Liver (tissue), 8 donors: ENCODE measurements at regions not wholly inside any gene's neighbourhood (a gene's known extent, or its start where the extent isn't known, plus 50 kb on each side); places are given as distances from the start of the nearest gene placed in this dataset.

Source experiments
- DNase-seq: peaks from one replicate; pipeline ENCODE4 v3.0.0-alpha.2; 2017; ENCODE audit warnings: low spot score
- H3K27ac ChIP-seq, 2 donors: one replicate each; pipeline ENCODE4 v1.7.0; 2013; ENCODE audit warnings: inconsistent platforms in 2 of 2, low read length in 2 of 2, control low read depth in 1 of 2, low read depth in 1 of 2, mild to moderate bottlenecking in 1 of 2
- H3K27me3 ChIP-seq, 4 donors: one replicate each; pipeline versions ENCODE4 v1.6.1 to v1.7.0; 2013; ENCODE audit warnings: low read length in 3 of 4, inconsistent platforms in 1 of 4, mild to moderate bottlenecking in 1 of 4, moderate library complexity in 1 of 4; ENCODE audit not compliant: control insufficient read depth in 4 of 4, insufficient read depth in 4 of 4
- H3K36me3 ChIP-seq, 4 donors: one replicate each; pipeline versions ENCODE4 v1.6.1 to v1.7.0; 2013; ENCODE audit warnings: low read length in 3 of 4, mild to moderate bottlenecking in 3 of 4, low read depth in 1 of 4, moderate library complexity in 1 of 4; ENCODE audit not compliant: control insufficient read depth in 4 of 4, insufficient read depth in 3 of 4
- H3K4me1 ChIP-seq, 4 donors: one replicate each; pipeline versions ENCODE4 v1.6.1 to v1.7.0; 2013; ENCODE audit warnings: low read length in 3 of 4, mild to moderate bottlenecking in 3 of 4, moderate library complexity in 1 of 4; ENCODE audit not compliant: control insufficient read depth in 4 of 4, insufficient read depth in 4 of 4
- H3K4me3 ChIP-seq, 3 donors: one replicate each; pipeline versions ENCODE4 v1.6.1 to v1.7.0; 2013; ENCODE audit warnings: low read length in 3 of 3, control low read depth in 1 of 3, low read depth in 1 of 3, mild to moderate bottlenecking in 1 of 3
- H3K9ac ChIP-seq, 2 donors: one replicate each; pipeline ENCODE4 v1.7.0; 2013; ENCODE audit warnings: low read length in 2 of 2, mild to moderate bottlenecking in 2 of 2, moderate library complexity in 2 of 2, control low read depth in 1 of 2, low read depth in 1 of 2
- H3K9me3 ChIP-seq, 4 donors: one replicate each; pipeline versions ENCODE4 v1.6.1 to v1.7.0; 2013; ENCODE audit warnings: low read length in 3 of 4; ENCODE audit not compliant: control insufficient read depth in 4 of 4
- ATF3 ChIP-seq: IDR thresholded peaks from 2 replicates; pipeline ENCODE4 v1.6.1; 2016; ENCODE audit warnings: antibody characterized with exemption
- CTCF ChIP-seq: fragments of 150-350 bp; IDR thresholded peaks from 2 replicates; pipeline ENCODE4 v1.5.1; 2017; ENCODE audit warnings: improper control_type of control experiment, low read depth, low read length; ENCODE audit not compliant: missing input control
- EGR1 ChIP-seq, 2 donors: IDR thresholded peaks; 2 replicates each; pipeline ENCODE4 v1.6.1; 2016 to 2018; ENCODE audit warnings: antibody characterized with exemption in 2 of 2, low read depth in 2 of 2
- FOXA1 ChIP-seq: IDR thresholded peaks from 2 replicates; pipeline ENCODE4 v1.6.1; 2016; ENCODE audit warnings: antibody characterized with exemption
- FOXA2 ChIP-seq: IDR thresholded peaks from 2 replicates; pipeline ENCODE4 v1.6.1; 2016; ENCODE audit warnings: antibody characterized with exemption
- GABPA ChIP-seq, 2 donors: IDR thresholded peaks in 1 of 2; conservative IDR thresholded peaks in 1 of 2; 2 replicates each; pipeline ENCODE4 v1.6.1; 2016; ENCODE audit warnings: antibody characterized with exemption in 2 of 2, mild to moderate bottlenecking in 1 of 2, moderate library complexity in 1 of 2
- HNF4A ChIP-seq, 2 donors: conservative IDR thresholded peaks; 2 replicates each; pipeline ENCODE4 v1.6.1; 2016; ENCODE audit warnings: antibody characterized with exemption in 2 of 2, mild to moderate bottlenecking in 2 of 2
- HNF4G ChIP-seq: IDR thresholded peaks from 2 replicates; pipeline ENCODE4 v1.6.1; 2016; ENCODE audit warnings: antibody characterized with exemption
- JUND ChIP-seq, 2 donors: IDR thresholded peaks; 2 replicates each; pipeline ENCODE4 v1.6.1; 2016; ENCODE audit warnings: antibody characterized with exemption in 2 of 2
- MAX ChIP-seq: IDR thresholded peaks from 2 replicates; pipeline ENCODE4 v1.6.1; 2016; ENCODE audit warnings: antibody characterized with exemption
- RAD21 ChIP-seq, 2 donors: IDR thresholded peaks; 2 replicates each; pipeline ENCODE4 v1.6.1; 2016; ENCODE audit warnings: antibody characterized with exemption in 2 of 2, mild to moderate bottlenecking in 2 of 2
- REST ChIP-seq: IDR thresholded peaks from 2 replicates; pipeline ENCODE4 v1.6.1; 2016; ENCODE audit warnings: antibody characterized with exemption, mild to moderate bottlenecking
- RXRA ChIP-seq, 2 donors: IDR thresholded peaks; 2 replicates each; pipeline ENCODE4 v1.6.1; 2017 to 2018; ENCODE audit warnings: antibody characterized with exemption in 2 of 2, mild to moderate bottlenecking in 1 of 2
- SP1 ChIP-seq: IDR thresholded peaks from 2 replicates; pipeline ENCODE4 v1.6.1; 2018; ENCODE audit warnings: antibody characterized with exemption, mild to moderate bottlenecking
- TAF1 ChIP-seq: conservative IDR thresholded peaks from 2 replicates; pipeline ENCODE4 v1.6.1; 2016; ENCODE audit warnings: antibody characterized with exemption, mild to moderate bottlenecking
- ZBTB33 ChIP-seq: IDR thresholded peaks from 2 replicates; pipeline ENCODE4 v1.6.1; 2016; ENCODE audit warnings: antibody characterized with exemption
- WGBS: extraction: QIAGEN DNeasy Blood & Tissue Kit; methylation state at CpG from one replicate; pipeline ENCODE4 v1.1.7; 2013; 5-methylcytosine and 5-hydroxymethylcytosine counted together
- donor health status: healthy.
- donor health status: healthy.
- donor health status: healthy.
- donor health status: healthy.
- donor health status: healthy.

- Histone ChIP-seq H3K4me3 (no peak overlapping the region), H3K9ac (no peak overlapping the region), H3K27me3 (no peaks in the 10 kb centered on the region), H3K36me3 (no peaks in the 10 kb centered on the region), H3K9me3 (no peaks in the 10 kb centered on the region), H3K27ac (no peak overlapping the region), H3K4me1 (peaks cover 7 to 26% (median 17%) of the 10 kb centered on the region in 4 donors)
- no peak for DNase-seq
- 94% methylated on average over 1 of the region's 1 CpG for WGBS
- TF ChIP-seq JUND (IDR thresholded peaks at IDR 0.05) (no peak), ATF3 (no peak), EGR1 (IDR thresholded peaks at IDR 0.05; ENCODE audit: low read depth in 2 of 2) (no peak), FOXA2 (no peak), ZBTB33 (no peak), RAD21 (IDR thresholded peaks at IDR 0.05) (no peak), GABPA (IDR thresholded peaks at IDR 0.05 in 1 of 2, conservative IDR thresholded peaks at IDR 0.05 in 1 of 2) (no peak), TAF1 (no peak), CTCF (no peak), REST (no peak), HNF4A (conservative IDR thresholded peaks at IDR 0.05) (no peak), FOXA1 (no peak), HNF4G (no peak), MAX (no peak), RXRA (IDR thresholded peaks at IDR 0.05) (no peak), SP1 (no peak)
These were observed 119.0 kb upstream of the DAPK1 start for GRCh38 chr9:87378676-87379075.

- H3K9me3 ChIP-seq = no peaks in the 10 kb centered on the region
- WGBS = 61% methylated on average over 6 of the region's 6 CpGs
These were observed 118.4 kb upstream of the DAPK1 start for GRCh38 chr9:87379300-87379699.

More at GRCh38 chr9:87379300-87379699, 118.4 kb upstream of the DAPK1 start:
- H3K27ac ChIP-seq = no peak overlapping the region
- peaks cover 7 to 26% (median 19%) of the 10 kb centered on the region in 4 donors for H3K4me1 ChIP-seq
- no peak overlapping the region for H3K9ac ChIP-seq
- no peaks in the 10 kb centered on the region for H3K27me3 ChIP-seq
- TF ChIP-seq ATF3 (no peak), EGR1 (IDR thresholded peaks at IDR 0.05; ENCODE audit: low read depth in 2 of 2) (no peak), SP1 (no peak)
- no peaks in the 10 kb centered on the region for H3K36me3 ChIP-seq
- no peak for DNase-seq
- H3K4me3 ChIP-seq = no peak overlapping the region
